Neural crest cell (in vitro differentiated cells): ENCODE measurements at regions not wholly inside any gene's neighbourhood (a gene's known extent, or its start where the extent isn't known, plus 50 kb on each side); places are given as distances from the start of the nearest gene placed in this dataset.

ENCODE experiments used
- DNase-seq: peaks from one replicate; pipeline ENCODE4 v3.0.0; 2021; ENCODE audit warnings: low read depth, mixed read lengths, low spot score
- H3K27ac Mint-ChIP-seq: one replicate; pipeline ENCODE4 v1.8.0; 2021; ENCODE audit warnings: mild to moderate bottlenecking, mixed read lengths; ENCODE audit not compliant: unreplicated experiment
- H3K27me3 Mint-ChIP-seq: 2 replicates; pipeline ENCODE4 v1.8.0; 2021; ENCODE audit warnings: low read depth, mild to moderate bottlenecking, mixed read lengths
- H3K36me3 Mint-ChIP-seq: 2 replicates; pipeline ENCODE4 v1.8.0; 2021; ENCODE audit warnings: low read depth, mild to moderate bottlenecking, mixed read lengths
- H3K4me1 Mint-ChIP-seq: 2 replicates; pipeline ENCODE4 v1.8.0; 2021; ENCODE audit warnings: mixed read lengths
- H3K4me3 Mint-ChIP-seq: one replicate; pipeline ENCODE4 v1.8.0; 2021; ENCODE audit warnings: mild to moderate bottlenecking, mixed read lengths
- H3K9me3 Mint-ChIP-seq: 2 replicates; pipeline ENCODE4 v1.8.0; 2021; ENCODE audit warnings: mixed read lengths
- CTCF ChIP-seq: fragments of 200-600 bp; sonication (generic); conservative IDR thresholded peaks from 2 replicates; pipeline ENCODE4 v1.5.0; 2021; ENCODE audit warnings: antibody characterized with exemption, mild to moderate bottlenecking

GRCh38 chr1:101162736-101163735 is 73.8 kb upstream of the S1PR1 start:
- no peak for TF ChIP-seq CTCF
- Mint-ChIP-seq H3K27me3 (no peaks in the 10 kb centered on the region), H3K9me3 (no peaks in the 10 kb centered on the region), H3K4me1 (peaks cover 12% of the 10 kb centered on the region), H3K27ac (no peak overlapping the region), H3K4me3 (no peak overlapping the region), H3K36me3 (peaks cover 6% of the 10 kb centered on the region)
- DNase-seq, result no peak

DNA sequence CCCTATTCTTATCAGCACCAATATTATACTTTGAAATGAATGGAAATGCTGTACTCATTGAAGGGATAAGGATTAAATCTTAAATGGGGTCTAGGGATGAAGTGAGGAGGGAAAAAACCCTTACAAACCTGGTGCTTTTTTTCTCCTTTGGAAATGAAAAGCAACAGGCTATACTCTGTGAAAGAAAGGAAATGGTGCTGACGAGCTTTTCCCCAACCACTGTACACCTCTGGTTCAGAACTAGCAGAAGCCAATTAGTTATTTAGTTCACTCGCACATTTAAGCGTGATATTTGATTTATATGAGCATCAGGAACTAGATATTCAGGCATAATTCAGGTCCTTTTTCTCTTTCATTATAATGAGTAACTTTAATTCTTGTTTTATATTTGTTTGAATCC is 74.5 kb upstream of the S1PR1 start:
- no peak overlapping the region for H3K4me3 Mint-ChIP-seq
- H3K27ac Mint-ChIP-seq, result no peak overlapping the region
- H3K9me3 Mint-ChIP-seq, result no peaks in the 10 kb centered on the region
- no peaks in the 10 kb centered on the region for H3K27me3 Mint-ChIP-seq
- TF ChIP-seq CTCF, result no peak
- peaks cover 6% of the 10 kb centered on the region for H3K36me3 Mint-ChIP-seq
- H3K4me1 Mint-ChIP-seq, result peaks cover 12% of the 10 kb centered on the region
- no peak for DNase-seq

GRCh38 chr1:101161619-101162018 is 75.2 kb upstream of the S1PR1 start:
- Mint-ChIP-seq H3K27ac (no peak overlapping the region), H3K36me3 (peaks cover 6% of the 10 kb centered on the region), H3K27me3 (no peaks in the 10 kb centered on the region), H3K4me1 (peaks cover 12% of the 10 kb centered on the region), H3K4me3 (no peak overlapping the region), H3K9me3 (no peaks in the 10 kb centered on the region)
- TF ChIP-seq CTCF, result no peak
- no peak for DNase-seq

GRCh38 chr1:101158424-101158823 is 78.4 kb upstream of the S1PR1 start:
- H3K36me3 Mint-ChIP-seq, result peaks cover 6% of the 10 kb centered on the region
- DNase-seq, result no peak
- TF ChIP-seq CTCF, result no peak
- H3K27ac Mint-ChIP-seq, result no peak overlapping the region
- no peaks in the 10 kb centered on the region for H3K27me3 Mint-ChIP-seq
- H3K4me3 Mint-ChIP-seq, result no peak overlapping the region
- peaks cover 16% of the 10 kb centered on the region for H3K4me1 Mint-ChIP-seq
- no peaks in the 10 kb centered on the region for H3K9me3 Mint-ChIP-seq

- no peak for DNase-seq
- Mint-ChIP-seq H3K4me1 (peaks cover 19% of the 10 kb centered on the region), H3K27me3 (no peaks in the 10 kb centered on the region), H3K36me3 (no peaks in the 10 kb centered on the region), H3K9me3 (no peaks in the 10 kb centered on the region), H3K4me3 (no peak overlapping the region), H3K27ac (no peak overlapping the region)
- no peak for TF ChIP-seq CTCF
These were observed 82.3 kb upstream of the S1PR1 start for GRCh38 chr1:101154547-101154946.
